ENCODE measurements at regions not wholly inside any gene's neighbourhood (a gene's known extent, or its start where the extent isn't known, plus 50 kb on each side); places are given as distances from the start of the nearest gene placed in this dataset.
"Not testable (repeated sequence)": the region's sequence is repeated elsewhere in the genome, so short reads cannot be mapped to it uniquely, and the experiment has no call there.

- ATAC-seq, result no peak
- H3K27me3 Mint-ChIP-seq, result peaks cover 32% of the 10 kb centered on the region
Observed at GRCh38 chr1:166597516-166597915, 241.8 kb upstream of the POGK start.

GRCh38 chr1:166600574-166600973 is 238.7 kb upstream of the POGK start:
- Mint-ChIP-seq H3K4me1 (no peaks in the 10 kb centered on the region), H3K36me3 (ENCODE audit: low read depth) (peaks cover 2% of the 10 kb centered on the region), H3K27ac (no peak overlapping the region), H3K4me3 (no peak overlapping the region), H3K27me3 (peaks cover 21% of the 10 kb centered on the region)
- ATAC-seq (no peak), DNase-seq (no peak)
- H3K9me3 ChIP-seq (ENCODE audit: control insufficient read depth, low read length, poor library complexity, severe bottlenecking), result no peaks in the 10 kb centered on the region

More at GRCh38 chr1:166597516-166597915, 241.8 kb upstream of the POGK start:
- Mint-ChIP-seq H3K4me1 (no peaks in the 10 kb centered on the region), H3K27ac (no peak overlapping the region), H3K36me3 (ENCODE audit: low read depth) (peaks cover 2% of the 10 kb centered on the region), H3K4me3 (no peak overlapping the region)
- DNase-seq, result no peak
- H3K9me3 ChIP-seq (ENCODE audit: control insufficient read depth, low read length, poor library complexity, severe bottlenecking), result no peaks in the 10 kb centered on the region

- H3K9me3 ChIP-seq (ENCODE audit: control insufficient read depth, low read length, poor library complexity, severe bottlenecking), result no peaks in the 10 kb centered on the region
- Mint-ChIP-seq H3K27ac (no peak overlapping the region), H3K4me1 (no peaks in the 10 kb centered on the region), H3K36me3 (ENCODE audit: low read depth) (peaks cover 2% of the 10 kb centered on the region), H3K4me3 (no peak overlapping the region), H3K27me3 (peaks cover 20% of the 10 kb centered on the region)
- no peak for DNase-seq
- ATAC-seq, result no peak
Observed at GRCh38 chr1:166601650-166602278, 237.5 kb upstream of the POGK start.

- H3K9me3 ChIP-seq (ENCODE audit: control insufficient read depth, low read length, poor library complexity, severe bottlenecking); H3K27ac Mint-ChIP-seq; H3K36me3 Mint-ChIP-seq (ENCODE audit: low read depth); H3K4me1 Mint-ChIP-seq; ATAC-seq; DNase-seq; H3K4me3 Mint-ChIP-seq: not testable (repeated sequence)
- peaks cover 20% of the 10 kb centered on the region for H3K27me3 Mint-ChIP-seq
Observed at GRCh38 chr1:166602801-166603200, 236.5 kb upstream of the POGK start.

GRCh38 chr1:166603296-166603695 is 236.0 kb upstream of the POGK start:
- H3K36me3 Mint-ChIP-seq (ENCODE audit: low read depth), result no peaks in the 10 kb centered on the region
- ATAC-seq (no peak), DNase-seq (no peak)
- H3K4me3 Mint-ChIP-seq, result no peak overlapping the region
- no peak overlapping the region for H3K27ac Mint-ChIP-seq
- H3K27me3 Mint-ChIP-seq, result peaks cover 20% of the 10 kb centered on the region
- no peaks in the 10 kb centered on the region for H3K4me1 Mint-ChIP-seq
- H3K9me3 ChIP-seq (ENCODE audit: control insufficient read depth, low read length, poor library complexity, severe bottlenecking), result no peaks in the 10 kb centered on the region

- no peak overlapping the region for H3K27ac Mint-ChIP-seq
Observed at GRCh38 chr1:166605137-166605536, 234.1 kb upstream of the POGK start.

GRCh38 chr1:166612886-166613285 is 226.4 kb upstream of the POGK start:
- H3K27me3 Mint-ChIP-seq, result peaks cover 8% of the 10 kb centered on the region

More at GRCh38 chr1:166605137-166605536, 234.1 kb upstream of the POGK start:
- no peaks in the 10 kb centered on the region for H3K4me1 Mint-ChIP-seq
- no peaks in the 10 kb centered on the region for H3K9me3 ChIP-seq (ENCODE audit: control insufficient read depth, low read length, poor library complexity, severe bottlenecking)
- no peaks in the 10 kb centered on the region for H3K36me3 Mint-ChIP-seq (ENCODE audit: low read depth)
- no peak for ATAC-seq
- no peak for DNase-seq
- H3K4me3 Mint-ChIP-seq, result no peak overlapping the region
- peaks cover 7% of the 10 kb centered on the region for H3K27me3 Mint-ChIP-seq

GRCh38 chr1:166616206-166616605 is 223.1 kb upstream of the POGK start:
- Mint-ChIP-seq H3K27ac (no peak overlapping the region), H3K27me3 (peaks cover 24% of the 10 kb centered on the region), H3K4me3 (no peak overlapping the region), H3K36me3 (ENCODE audit: low read depth) (no peaks in the 10 kb centered on the region), H3K4me1 (no peaks in the 10 kb centered on the region)
- no peak for ATAC-seq
- no peaks in the 10 kb centered on the region for H3K9me3 ChIP-seq (ENCODE audit: control insufficient read depth, low read length, poor library complexity, severe bottlenecking)
- DNase-seq, result no peak

More at GRCh38 chr1:166612886-166613285, 226.4 kb upstream of the POGK start:
- Mint-ChIP-seq H3K4me1 (no peaks in the 10 kb centered on the region), H3K27ac (no peak overlapping the region), H3K4me3 (no peak overlapping the region), H3K36me3 (ENCODE audit: low read depth) (no peaks in the 10 kb centered on the region)
- no peaks in the 10 kb centered on the region for H3K9me3 ChIP-seq (ENCODE audit: control insufficient read depth, low read length, poor library complexity, severe bottlenecking)
- ATAC-seq (no peak), DNase-seq (no peak)

- Mint-ChIP-seq H3K4me1 (no peaks in the 10 kb centered on the region), H3K27me3 (peaks cover 21% of the 10 kb centered on the region), H3K27ac (no peak overlapping the region), H3K4me3 (no peak overlapping the region), H3K36me3 (ENCODE audit: low read depth) (no peaks in the 10 kb centered on the region)
- ATAC-seq (no peak), DNase-seq (no peak)
- H3K9me3 ChIP-seq (ENCODE audit: control insufficient read depth, low read length, poor library complexity, severe bottlenecking), result no peaks in the 10 kb centered on the region
Observed at GRCh38 chr1:166626711-166627110, 212.6 kb upstream of the POGK start.

- DNase-seq, result no peak
- ATAC-seq, result no peak
- Mint-ChIP-seq H3K27ac (no peak overlapping the region), H3K27me3 (peaks cover 21% of the 10 kb centered on the region), H3K4me3 (no peak overlapping the region), H3K4me1 (no peaks in the 10 kb centered on the region), H3K36me3 (ENCODE audit: low read depth) (no peaks in the 10 kb centered on the region)
- H3K9me3 ChIP-seq (ENCODE audit: control insufficient read depth, low read length, poor library complexity, severe bottlenecking), result no peaks in the 10 kb centered on the region
Observed at GRCh38 chr1:166627558-166627957, 211.7 kb upstream of the POGK start.

GRCh38 chr1:166628259-166628658 is 211.0 kb upstream of the POGK start:
- H3K4me3 Mint-ChIP-seq, result no peak overlapping the region
- H3K27ac Mint-ChIP-seq, result no peak overlapping the region
- H3K4me1 Mint-ChIP-seq, result no peaks in the 10 kb centered on the region
- H3K27me3 Mint-ChIP-seq, result peaks cover 19% of the 10 kb centered on the region
- ATAC-seq (no peak), DNase-seq (no peak)
- H3K9me3 ChIP-seq (ENCODE audit: control insufficient read depth, low read length, poor library complexity, severe bottlenecking), result no peaks in the 10 kb centered on the region
- no peaks in the 10 kb centered on the region for H3K36me3 Mint-ChIP-seq (ENCODE audit: low read depth)

GRCh38 chr1:166629946-166630345 is 209.3 kb upstream of the POGK start:
- no peaks in the 10 kb centered on the region for H3K4me1 Mint-ChIP-seq
- no peaks in the 10 kb centered on the region for H3K36me3 Mint-ChIP-seq (ENCODE audit: low read depth)
- DNase-seq (no peak), ATAC-seq (no peak)
- H3K9me3 ChIP-seq (ENCODE audit: control insufficient read depth, low read length, poor library complexity, severe bottlenecking), result no peaks in the 10 kb centered on the region
- H3K27ac Mint-ChIP-seq, result no peak overlapping the region
- H3K4me3 Mint-ChIP-seq, result no peak overlapping the region
- H3K27me3 Mint-ChIP-seq, result peaks cover 16% of the 10 kb centered on the region

GRCh38 chr1:166630369-166630768 is 208.9 kb upstream of the POGK start:
- ATAC-seq (no peak), DNase-seq (no peak)
- Mint-ChIP-seq H3K27ac (no peak overlapping the region), H3K4me1 (no peaks in the 10 kb centered on the region), H3K4me3 (no peak overlapping the region), H3K36me3 (ENCODE audit: low read depth) (no peaks in the 10 kb centered on the region), H3K27me3 (peaks cover 21% of the 10 kb centered on the region)
- no peaks in the 10 kb centered on the region for H3K9me3 ChIP-seq (ENCODE audit: control insufficient read depth, low read length, poor library complexity, severe bottlenecking)

GRCh38 chr1:166638137-166638536 is 201.1 kb upstream of the POGK start:
- DNase-seq (no peak), ATAC-seq (no peak)
- Mint-ChIP-seq H3K36me3 (ENCODE audit: low read depth) (no peaks in the 10 kb centered on the region), H3K4me3 (no peak overlapping the region), H3K27ac (no peak overlapping the region), H3K27me3 (peaks cover 26% of the 10 kb centered on the region), H3K4me1 (no peaks in the 10 kb centered on the region)
- H3K9me3 ChIP-seq (ENCODE audit: control insufficient read depth, low read length, poor library complexity, severe bottlenecking), result no peaks in the 10 kb centered on the region
